GM12865 (cell line): ENCODE measurements at regions not wholly inside any gene's neighbourhood (a gene's known extent, or its start where the extent isn't known, plus 50 kb on each side); places are given as distances from the start of the nearest gene placed in this dataset.

ENCODE experiments used
- DNase-seq: peaks from one replicate; pipeline ENCODE4 v3.0.0; 2010; ENCODE audit warnings: low read depth
- H3K4me3 ChIP-seq: 2 replicates; pipeline ENCODE4 v1.5.1; 2011; ENCODE audit warnings: mild to moderate bottlenecking, low read depth, low read length, control low read depth
- CTCF ChIP-seq: IDR thresholded peaks from 2 replicates; pipeline ENCODE4 v1.5.1; 2011; ENCODE audit warnings: low read length, control low read depth, low read depth, inconsistent platforms; ENCODE audit not compliant: insufficient read depth; ENCODE audit errors: missing control alignments

DNA sequence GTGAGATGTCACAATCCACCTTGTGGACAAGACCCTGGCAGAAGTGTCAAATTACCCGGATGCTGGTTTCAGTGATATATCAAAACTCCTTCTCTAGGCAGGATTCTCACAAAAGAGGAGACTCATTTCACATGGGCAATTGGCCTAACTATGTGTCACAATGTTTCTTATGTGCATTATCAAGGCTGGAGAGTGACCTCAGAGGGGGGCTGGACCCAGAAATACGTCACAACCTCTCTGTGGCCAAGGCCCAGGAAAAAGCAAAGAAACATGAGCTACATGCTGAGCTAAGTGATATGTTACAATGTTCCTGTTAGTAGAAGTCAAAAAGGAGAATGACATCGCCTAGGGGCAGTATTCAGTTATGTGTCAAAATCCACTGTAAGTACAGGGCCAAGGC, 1031.2 kb upstream of the AMELY start:
- no peak for DNase-seq
- no peak for TF ChIP-seq CTCF
- H3K4me3 ChIP-seq, result no peak overlapping the region

- no peak for DNase-seq
- TF ChIP-seq CTCF, result no peak
- no peak overlapping the region for H3K4me3 ChIP-seq
Observed at GRCh38 chrY:7941856-7942255, 1030.3 kb upstream of the AMELY start.

GRCh38 chrY:7938982-7939718, 1027.6 kb upstream of the AMELY start:
- no peak for DNase-seq
- no peak for TF ChIP-seq CTCF
- H3K4me3 ChIP-seq, result no peak overlapping the region

GRCh38 chrY:7936831-7937230, 1025.3 kb upstream of the AMELY start:
- DNase-seq, result no peak
- no peak overlapping the region for H3K4me3 ChIP-seq
- no peak for TF ChIP-seq CTCF

GRCh38 chrY:7936046-7936445, 1024.5 kb upstream of the AMELY start:
- no peak for TF ChIP-seq CTCF
- DNase-seq, result no peak

GRCh38 chrY:7935606-7936005, 1024.1 kb upstream of the AMELY start:
- no peak for TF ChIP-seq CTCF
- H3K4me3 ChIP-seq, result no peak overlapping the region
- DNase-seq, result no peak

More at GRCh38 chrY:7936046-7936445, 1024.5 kb upstream of the AMELY start:
- no peak overlapping the region for H3K4me3 ChIP-seq

DNA sequence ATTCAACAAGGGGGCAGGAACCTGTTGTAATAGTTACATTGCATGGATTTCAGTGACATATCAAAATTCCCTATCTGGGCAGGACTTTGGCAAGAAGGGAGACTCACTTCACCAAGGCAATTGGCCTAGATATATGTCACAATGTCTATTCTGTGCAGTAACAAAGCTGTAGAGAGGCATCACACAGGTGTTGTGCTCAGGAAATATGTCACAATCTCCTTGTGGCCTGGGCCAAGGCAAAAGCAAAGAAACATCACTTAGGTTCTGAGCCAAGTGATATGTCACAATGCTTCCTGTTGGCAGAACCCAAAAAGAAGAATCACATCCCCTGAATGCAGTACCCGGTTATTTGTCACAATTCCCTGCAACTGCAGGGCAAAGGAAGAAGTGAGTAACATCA, 1020.9 kb upstream of the AMELY start:
- no peak for TF ChIP-seq CTCF

More for the DNA sequence above, 1020.9 kb upstream of the AMELY start:
- no peak overlapping the region for H3K4me3 ChIP-seq
- DNase-seq, result no peak
